ENCODE measurements at regions not wholly inside any gene's neighbourhood (a gene's known extent, or its start where the extent isn't known, plus 50 kb on each side); places are given as distances from the start of the nearest gene placed in this dataset.

- TF ChIP-seq, protein P1, sequence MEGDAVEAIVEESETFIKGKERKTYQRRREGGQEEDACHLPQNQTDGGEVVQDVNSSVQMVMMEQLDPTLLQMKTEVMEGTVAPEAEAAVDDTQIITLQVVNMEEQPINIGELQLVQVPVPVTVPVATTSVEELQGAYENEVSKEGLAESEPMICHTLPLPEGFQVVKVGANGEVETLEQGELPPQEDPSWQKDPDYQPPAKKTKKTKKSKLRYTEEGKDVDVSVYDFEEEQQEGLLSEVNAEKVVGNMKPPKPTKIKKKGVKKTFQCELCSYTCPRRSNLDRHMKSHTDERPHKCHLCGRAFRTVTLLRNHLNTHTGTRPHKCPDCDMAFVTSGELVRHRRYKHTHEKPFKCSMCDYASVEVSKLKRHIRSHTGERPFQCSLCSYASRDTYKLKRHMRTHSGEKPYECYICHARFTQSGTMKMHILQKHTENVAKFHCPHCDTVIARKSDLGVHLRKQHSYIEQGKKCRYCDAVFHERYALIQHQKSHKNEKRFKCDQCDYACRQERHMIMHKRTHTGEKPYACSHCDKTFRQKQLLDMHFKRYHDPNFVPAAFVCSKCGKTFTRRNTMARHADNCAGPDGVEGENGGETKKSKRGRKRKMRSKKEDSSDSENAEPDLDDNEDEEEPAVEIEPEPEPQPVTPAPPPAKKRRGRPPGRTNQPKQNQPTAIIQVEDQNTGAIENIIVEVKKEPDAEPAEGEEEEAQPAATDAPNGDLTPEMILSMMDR (IDR thresholded peaks at IDR 0.05): no peak
- TF ChIP-seq EZH2 (IDR thresholded peaks at IDR 0.05; ENCODE audit: borderline replicate concordance, insufficient read depth, low read depth, low read length, poor library complexity, severe bottlenecking): no peak
These were observed 1035.5 kb downstream of the FSCB start for GRCh38 chr14:43471595-43471994.

All from B cell (primary cell).